SHP77 treated with DMSO at 0.1 percent for 48 hours (cell line): ENCODE measurements at regions not wholly inside any gene's neighbourhood (a gene's known extent, or its start where the extent isn't known, plus 50 kb on each side); places are given as distances from the start of the nearest gene placed in this dataset.
A peak's percentile ranks its signal among the peaks of the same experiment; 100 is the strongest.

Source experiments
- DNase-seq: peaks from one replicate; lab custom pipeline; 2025; lab: John Stamatoyannopoulos, UW

DNA sequence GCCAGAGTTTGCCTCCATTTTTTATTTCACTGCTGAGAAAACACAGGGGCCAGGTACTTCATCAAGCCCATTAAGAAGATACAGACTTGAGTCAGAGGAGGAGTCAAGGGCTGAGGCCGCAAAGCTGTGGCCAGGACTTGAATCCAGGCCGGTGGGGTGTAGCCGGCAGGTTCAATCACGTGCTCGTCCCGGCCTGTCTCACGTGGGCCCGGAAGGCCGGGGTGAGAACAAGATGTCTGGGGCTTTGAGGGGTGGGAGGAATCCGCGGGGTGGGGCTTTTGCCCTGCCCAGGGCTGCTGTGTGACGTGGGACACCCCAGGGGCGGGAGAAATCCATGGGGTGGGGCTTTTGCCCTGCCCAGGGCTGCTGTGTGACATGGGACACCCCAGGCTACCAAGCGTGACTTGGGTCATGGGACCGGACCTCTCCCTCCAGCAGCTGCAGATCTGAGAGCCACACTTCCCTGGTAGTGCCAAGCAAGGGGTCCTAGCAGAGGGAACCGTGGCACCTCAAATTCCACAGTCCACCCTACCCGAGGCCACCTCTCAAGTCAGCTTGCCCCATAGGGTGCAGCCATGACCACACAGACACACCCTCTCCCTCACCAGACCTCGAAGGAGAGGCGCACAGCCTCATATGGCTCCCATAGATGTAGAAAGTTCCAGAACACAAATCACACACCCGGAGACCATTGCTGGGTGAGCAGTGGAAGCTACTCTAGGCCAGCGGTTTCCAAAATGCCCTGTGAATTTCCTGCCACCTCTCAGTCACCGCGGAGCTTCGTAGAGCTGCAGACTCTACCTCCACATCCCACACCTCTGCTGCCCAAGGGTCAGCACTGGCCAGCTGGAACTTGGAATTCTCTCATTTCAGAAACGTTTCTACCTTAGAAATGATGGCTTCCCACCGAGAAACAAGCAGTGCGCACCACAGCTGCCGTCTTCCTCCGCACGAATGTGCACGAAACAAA is 156.1 kb downstream of the DLL1 start:
- no peak for DNase-seq

DNA sequence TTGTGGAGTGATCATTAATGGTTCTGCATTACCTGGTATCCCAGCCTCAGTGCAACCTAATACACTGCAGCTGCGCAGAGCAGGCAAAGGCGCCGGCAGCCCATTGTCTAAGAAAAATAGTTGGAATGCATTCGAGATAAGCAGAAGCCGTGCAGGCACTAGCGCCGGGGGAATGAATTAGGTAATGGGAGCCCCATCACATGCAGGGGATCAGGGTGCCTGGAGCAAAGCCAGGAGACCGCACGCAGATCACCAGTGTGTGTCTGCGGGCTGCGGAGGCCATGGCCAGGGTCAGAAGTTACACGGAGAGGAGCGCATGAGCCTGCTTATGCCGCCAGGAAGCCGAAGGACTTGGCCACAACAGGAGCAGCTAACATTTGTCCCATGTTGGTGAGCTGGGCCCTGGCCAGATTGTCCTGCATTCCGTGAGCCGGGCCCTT is 156.8 kb downstream of the DLL1 start:
- DNase-seq: no peak

DNA sequence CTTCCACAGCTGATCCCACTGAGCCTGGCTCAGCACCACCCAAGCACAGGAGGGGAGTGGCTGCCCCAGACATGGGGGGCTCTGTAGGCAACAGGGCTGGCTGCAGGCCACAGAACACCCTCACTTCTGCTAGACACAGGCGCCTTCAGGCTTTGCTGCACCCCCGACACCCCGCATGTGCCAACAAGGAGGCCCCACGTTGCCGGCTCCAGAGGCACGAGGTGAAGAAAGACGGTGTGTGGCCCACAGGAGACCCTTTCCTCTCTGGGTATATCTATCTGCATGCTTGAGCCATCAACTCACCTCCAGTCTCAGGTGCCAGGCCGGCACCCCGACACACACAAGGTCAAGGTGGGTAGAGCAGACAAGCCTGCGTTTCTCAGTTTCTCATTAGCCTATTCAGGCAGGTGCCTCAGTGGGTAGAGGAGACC is 158.3 kb downstream of the DLL1 start:
- DNase-seq: no peak

GRCh38 chr6:170132011-170132521 is 158.8 kb downstream of the DLL1 start:
- no peak for DNase-seq

GRCh38 chr6:170131351-170131750 is 159.5 kb downstream of the DLL1 start:
- DNase-seq: no peak

DNA sequence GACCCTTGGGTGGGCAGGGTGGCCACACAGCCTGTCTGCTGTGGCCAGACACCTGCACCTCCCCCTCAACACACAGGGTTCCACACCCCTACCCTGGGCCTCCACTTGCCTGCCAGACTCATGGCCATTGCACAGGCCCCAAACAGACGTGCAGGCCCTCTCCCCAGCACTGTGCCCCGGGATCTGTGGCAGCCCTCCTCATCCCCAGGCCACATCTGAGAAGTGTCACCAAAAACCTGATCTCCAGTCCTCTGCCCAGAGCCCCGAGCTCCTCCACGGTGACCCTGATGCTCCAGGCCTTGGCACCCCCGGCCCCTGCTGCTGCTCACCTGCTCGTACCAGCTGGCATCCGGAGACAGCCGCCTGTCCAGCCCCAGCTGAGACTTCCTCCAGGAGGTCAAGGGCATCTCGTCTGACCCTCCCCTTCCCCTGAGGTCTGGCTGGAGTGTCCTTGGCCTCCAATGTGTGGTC is 160.1 kb downstream of the DLL1 start:
- DNase-seq: no peak

DNA sequence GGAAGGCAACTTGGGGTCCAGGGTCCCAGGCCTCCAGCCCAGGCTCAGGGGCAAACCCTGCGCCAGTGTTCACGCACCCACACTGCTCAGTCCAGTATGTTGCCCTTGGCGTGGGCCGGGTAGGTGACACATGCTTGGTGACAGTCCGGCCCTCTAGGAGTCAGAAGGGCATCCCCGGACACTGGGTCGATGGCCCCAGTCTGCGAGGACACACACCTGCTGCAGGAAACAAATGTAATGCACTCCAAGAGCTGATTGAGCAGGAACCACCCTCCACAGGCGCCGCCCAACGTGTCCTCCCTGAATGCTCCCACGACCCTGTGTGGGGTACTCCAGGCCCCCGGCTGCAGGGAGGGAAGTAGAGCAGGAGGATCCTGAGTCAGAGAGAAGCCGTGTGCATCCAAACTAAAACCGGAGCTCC is 160.7 kb downstream of the DLL1 start:
- no peak for DNase-seq

- DNase-seq: peak; percentile 71
These were observed 161.1 kb downstream of the DLL1 start for GRCh38 chr6:170129691-170130171.

- DNase-seq: no peak
These were observed 161.8 kb downstream of the DLL1 start for GRCh38 chr6:170128811-170129681.

GRCh38 chr6:170128346-170128745 is 162.5 kb downstream of the DLL1 start:
- no peak for DNase-seq

DNA sequence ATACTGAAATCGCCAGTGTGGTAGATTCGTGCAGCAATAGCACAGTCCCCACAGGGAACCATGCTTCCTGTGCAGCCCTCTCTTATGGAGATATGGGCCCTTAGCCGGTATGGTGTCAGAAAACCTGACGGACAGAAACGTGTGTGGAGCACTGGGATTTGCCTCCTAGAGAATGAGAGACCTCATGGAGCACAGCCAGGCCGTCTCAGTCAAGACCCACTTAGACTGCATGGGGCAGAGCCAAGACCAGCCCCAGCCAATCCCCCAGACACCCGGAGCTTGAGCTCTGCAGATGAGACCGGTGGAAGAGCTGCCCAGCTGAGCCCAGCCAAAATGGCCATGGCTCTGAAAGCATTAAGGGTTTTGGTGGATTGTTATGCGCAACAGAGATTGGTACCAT is 163.7 kb downstream of the DLL1 start:
- no peak for DNase-seq

- DNase-seq: no peak
These were observed 165.2 kb downstream of the DLL1 start for GRCh38 chr6:170125456-170126300.

GRCh38 chr6:170124836-170125235 is 166.0 kb downstream of the DLL1 start:
- DNase-seq: no peak

DNA sequence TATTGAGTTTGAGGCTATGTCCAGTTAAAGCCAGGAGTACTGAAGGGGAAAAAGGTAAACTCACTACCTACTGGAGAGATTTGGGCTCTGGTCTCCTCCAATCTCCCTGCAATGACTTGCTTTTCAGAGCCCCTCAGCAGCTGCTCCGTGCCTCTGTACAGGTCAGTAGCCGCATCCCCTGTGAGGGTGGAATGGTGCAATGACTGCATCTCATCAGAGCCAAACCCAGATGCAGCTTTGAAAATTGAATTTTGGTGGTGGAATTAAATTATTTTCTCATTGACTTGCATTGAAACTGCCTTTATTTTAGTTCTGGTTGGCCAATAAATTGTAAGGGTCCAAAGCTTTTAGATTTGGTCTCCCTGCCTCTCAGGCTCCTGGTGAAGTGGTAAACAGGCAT is 166.7 kb downstream of the DLL1 start:
- no peak for DNase-seq

- no peak for DNase-seq
These were observed 168.2 kb downstream of the DLL1 start for GRCh38 chr6:170122651-170123050.

GRCh38 chr6:170117111-170117972 is 173.5 kb downstream of the DLL1 start:
- no peak for DNase-seq

- DNase-seq: no peak
These were observed 174.2 kb downstream of the DLL1 start for GRCh38 chr6:170116636-170117035.

DNA sequence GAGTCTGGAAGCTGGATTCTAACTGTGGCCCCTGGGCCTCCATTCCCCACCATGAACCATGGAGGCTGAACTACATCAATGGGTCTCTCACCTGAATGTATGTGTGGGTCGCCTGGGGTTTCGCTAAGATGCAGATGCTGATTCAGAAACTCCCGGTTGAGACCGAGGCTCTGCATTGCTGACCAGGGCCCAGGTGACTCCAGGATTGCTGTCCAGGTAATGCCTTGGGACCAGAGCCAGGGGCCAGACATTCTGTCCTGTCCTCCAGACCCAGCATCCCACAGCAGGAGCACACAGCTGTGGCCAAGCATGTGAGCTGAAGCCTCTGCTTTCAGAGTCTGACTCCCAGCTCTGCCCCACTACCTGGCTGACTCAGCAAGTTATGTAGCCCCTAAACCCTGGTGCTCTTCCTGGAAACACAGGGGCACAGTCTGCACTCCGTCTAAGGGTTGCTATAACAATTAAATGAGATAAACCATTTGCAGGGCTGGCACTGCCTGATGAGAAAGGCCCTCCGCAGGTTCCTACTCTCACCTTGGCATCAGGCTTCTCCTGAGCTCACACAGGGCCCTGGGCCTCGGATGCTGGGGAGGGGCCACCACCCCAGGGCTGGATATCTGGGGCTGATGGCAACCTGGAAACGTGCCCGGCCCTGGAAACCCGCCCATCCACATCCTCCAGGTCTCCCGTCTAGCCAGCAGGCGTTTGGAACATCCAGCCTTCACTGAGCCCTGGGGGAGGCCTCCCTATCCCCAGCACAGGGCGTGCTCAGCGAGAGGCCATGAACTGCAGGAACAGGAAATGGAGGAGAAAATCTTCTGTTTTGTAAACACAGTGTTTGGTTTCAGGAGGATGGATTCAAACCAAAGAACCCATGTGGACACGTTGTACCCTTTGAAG is 175.7 kb downstream of the DLL1 start:
- no peak for DNase-seq
